WTC11 (cell line): ENCODE measurements at regions not wholly inside any gene's neighbourhood (a gene's known extent, or its start where the extent isn't known, plus 50 kb on each side); places are given as distances from the start of the nearest gene placed in this dataset.

Experiments used
- ATAC-seq: fragments of 200-7000 bp; cut with Tn5 transposase; 2 replicates; pipeline ENCODE4 v1.10.0; 2021; ENCODE audit warnings: mild to moderate bottlenecking, moderate library complexity
- CTCF ChIA-PET: fragments of 300-600 bp; sonication (Branson Sonifier 250); formaldehyde crosslinking; loops from one replicate; lab custom pipeline; 2021; ENCODE audit warnings: antibody characterized with exemption; lab: Charles Lee
- POLR2A ChIA-PET: fragments of 350-600 bp; sonication (Branson Sonifier 250); formaldehyde crosslinking; loops from one replicate; lab custom pipeline; 2021; ENCODE audit warnings: antibody characterized with exemption; lab: Charles Lee
- DNase-seq: peaks from one replicate; pipeline ENCODE4 v3.0.0; 2021; ENCODE audit warnings: low spot score
- H3K27ac Mint-ChIP-seq: 2 replicates; pipeline ENCODE4 v1.8.0; 2021; ENCODE audit warnings: mixed read lengths
- H3K27me3 Mint-ChIP-seq: 2 replicates; pipeline ENCODE4 v1.8.0; 2021; ENCODE audit warnings: low read depth, mild to moderate bottlenecking, moderate library complexity, mixed read lengths
- H3K36me3 Mint-ChIP-seq: 2 replicates; pipeline ENCODE4 v1.8.0; 2021; ENCODE audit warnings: mixed read lengths
- H3K4me1 Mint-ChIP-seq: 2 replicates; pipeline ENCODE4 v1.8.0; 2022; ENCODE audit warnings: mixed read lengths
- H3K4me3 Mint-ChIP-seq: 2 replicates; pipeline ENCODE4 v1.8.0; 2021; ENCODE audit warnings: mild to moderate bottlenecking, moderate library complexity, mixed read lengths
- H3K9me3 Mint-ChIP-seq: 2 replicates; pipeline ENCODE4 v1.8.0; 2021; ENCODE audit warnings: mixed read lengths
- ATF1 ChIP-seq: sonication (generic); formaldehyde crosslinking; IDR thresholded peaks from 2 replicates; pipeline ENCODE4 v1.8.1; 2023; ENCODE audit warnings: mild to moderate bottlenecking, moderate library complexity, missing genetic modification reagents
- ATF2 ChIP-seq: sonication (generic); formaldehyde crosslinking; IDR thresholded peaks from 2 replicates; pipeline ENCODE4 v1.8.1; 2022; ENCODE audit warnings: low read depth, missing genetic modification reagents, borderline replicate concordance
- ATF3 ChIP-seq: sonication (generic); formaldehyde crosslinking; conservative IDR thresholded peaks from 2 replicates; pipeline ENCODE4 v1.8.1; 2022; ENCODE audit warnings: mild to moderate bottlenecking, missing genetic modification reagents
- E2F1 ChIP-seq: sonication (generic); formaldehyde crosslinking; IDR thresholded peaks from 2 replicates; pipeline ENCODE4 v1.8.0; 2022; ENCODE audit warnings: mild to moderate bottlenecking, missing genetic modification reagents
- EMX1 ChIP-seq: fragments of 250-450 bp; sonication (Bioruptor Pico); IDR thresholded peaks from 2 replicates; pipeline ENCODE4 v1.8.0; 2021; ENCODE audit warnings: mild to moderate bottlenecking
- ESRRA ChIP-seq: sonication (generic); formaldehyde crosslinking; IDR thresholded peaks from 2 replicates; pipeline ENCODE4 v1.8.1; 2022; ENCODE audit warnings: mild to moderate bottlenecking, missing genetic modification reagents, borderline replicate concordance
- FOXJ3 ChIP-seq: sonication (generic); formaldehyde crosslinking; IDR thresholded peaks from 2 replicates; pipeline ENCODE4 v1.9.0; 2021; ENCODE audit warnings: missing genetic modification reagents, mild to moderate bottlenecking, borderline replicate concordance
- FOXK1 ChIP-seq: sonication (generic); formaldehyde crosslinking; IDR thresholded peaks from 2 replicates; pipeline ENCODE4 v1.8.0; 2022; ENCODE audit warnings: mild to moderate bottlenecking, moderate library complexity, missing genetic modification reagents
- FOXP1 ChIP-seq: sonication (generic); formaldehyde crosslinking; IDR thresholded peaks from 2 replicates; pipeline ENCODE4 v1.8.0; 2022; ENCODE audit warnings: missing genetic modification reagents, mild to moderate bottlenecking, moderate library complexity, borderline replicate concordance
- JUN ChIP-seq: sonication (generic); formaldehyde crosslinking; IDR thresholded peaks from 2 replicates; pipeline ENCODE4 v1.8.0; 2023; ENCODE audit warnings: mild to moderate bottlenecking, missing genetic modification reagents
- NFYB ChIP-seq: sonication (generic); formaldehyde crosslinking; conservative IDR thresholded peaks from 2 replicates; pipeline ENCODE4 v1.8.0; 2022; ENCODE audit warnings: low read depth, missing genetic modification reagents
- NR2C2 ChIP-seq: sonication (generic); formaldehyde crosslinking; IDR thresholded peaks from 2 replicates; pipeline ENCODE4 v1.8.0; 2022; ENCODE audit warnings: mild to moderate bottlenecking, missing genetic modification reagents
- RELA ChIP-seq: sonication (generic); formaldehyde crosslinking; IDR thresholded peaks from 2 replicates; pipeline ENCODE4 v1.8.1; 2022; ENCODE audit warnings: missing genetic modification reagents, mild to moderate bottlenecking, borderline replicate concordance
- TEAD4 ChIP-seq: sonication (generic); formaldehyde crosslinking; IDR thresholded peaks from 2 replicates; pipeline ENCODE4 v1.8.0; 2022; ENCODE audit warnings: mild to moderate bottlenecking, missing genetic modification reagents
- TP53 ChIP-seq: sonication (generic); formaldehyde crosslinking; IDR thresholded peaks from 2 replicates; pipeline ENCODE4 v1.8.1; 2023; ENCODE audit warnings: mild to moderate bottlenecking, missing genetic modification reagents
- USF1 ChIP-seq: sonication (generic); formaldehyde crosslinking; IDR thresholded peaks from 2 replicates; pipeline ENCODE4 v1.8.0; 2022; ENCODE audit warnings: mild to moderate bottlenecking, missing genetic modification reagents

GRCh38 chr4:45566896-45567603 is 556.8 kb downstream of the GABRG1 start:
- no peak overlapping the region for H3K27ac Mint-ChIP-seq
- no peak for ATAC-seq
- H3K36me3 Mint-ChIP-seq: peaks cover 5% of the 10 kb centered on the region; the same call in 1 of the 2 replicates
- CTCF ChIA-PET: no interaction called here
- POLR2A ChIA-PET: no interaction called here
- no peaks in the 10 kb centered on the region for H3K27me3 Mint-ChIP-seq
- peaks cover 7% of the 10 kb centered on the region for H3K9me3 Mint-ChIP-seq
- TF ChIP-seq ATF3 (CRISPR knock-in tag) (no peak), FOXP1 (CRISPR knock-in tag) (no peak), TEAD4 (no peak), TP53 (CRISPR knock-in tag) (no peak), JUN (CRISPR knock-in tag) (no peak), ATF1 (CRISPR knock-in tag) (no peak), FOXJ3 (CRISPR knock-in tag) (no peak), ESRRA (CRISPR knock-in tag) (no peak)
- no peaks in the 10 kb centered on the region for H3K4me1 Mint-ChIP-seq
- no peak overlapping the region for H3K4me3 Mint-ChIP-seq
- DNase-seq: no peak

GRCh38 chr4:45554423-45554822 is 569.4 kb downstream of the GABRG1 start:
- ChIA-PET CTCF (no interaction called here), POLR2A (no interaction called here)
- TF ChIP-seq EMX1 (CRISPR knock-in tag) (no peak), USF1 (CRISPR knock-in tag) (no peak), ATF2 (CRISPR knock-in tag) (no peak), NFYB (CRISPR knock-in tag) (no peak)
- ATAC-seq (no peak), DNase-seq (no peak)
- H3K36me3 Mint-ChIP-seq: no peaks in the 10 kb centered on the region
- H3K4me1 Mint-ChIP-seq: peaks cover 19% of the 10 kb centered on the region
- H3K9me3 Mint-ChIP-seq: no peaks in the 10 kb centered on the region
- no peaks in the 10 kb centered on the region for H3K27me3 Mint-ChIP-seq
- H3K4me3 Mint-ChIP-seq: no peak overlapping the region
- no peak overlapping the region for H3K27ac Mint-ChIP-seq

GRCh38 chr4:45550766-45551366 is 573.0 kb downstream of the GABRG1 start:
- Mint-ChIP-seq H3K27ac (no peak overlapping the region), H3K27me3 (no peaks in the 10 kb centered on the region), H3K36me3 (no peaks in the 10 kb centered on the region), H3K9me3 (0 out of 2 replicates have a peak, but pooled peaks cover 5% of the 10 kb centered on the region)
- DNase-seq (no peak), ATAC-seq (no peak)
- ChIA-PET POLR2A (no interaction called here), CTCF (no interaction called here)
- no peak for TF ChIP-seq JUN (CRISPR knock-in tag)
- no peak for TF ChIP-seq E2F1 (CRISPR knock-in tag)
- TF ChIP-seq, all 79 proteins: peak for 0
- no peak overlapping the region for H3K4me3 Mint-ChIP-seq
- peaks cover 11% of the 10 kb centered on the region for H3K4me1 Mint-ChIP-seq

- ChIA-PET POLR2A (no interaction called here), CTCF (no interaction called here)
- Mint-ChIP-seq H3K27ac (no peak overlapping the region), H3K4me3 (no peak overlapping the region), H3K36me3 (peaks cover 17% of the 10 kb centered on the region), H3K27me3 (no peaks in the 10 kb centered on the region; the same call in 1 of the 2 replicates), H3K4me1 (no peaks in the 10 kb centered on the region), H3K9me3 (peaks cover 61% of the 10 kb centered on the region)
- ATAC-seq (no peak), DNase-seq (no peak)
- no peak for TF ChIP-seq RELA (CRISPR knock-in tag)
- TF ChIP-seq NR2C2 (CRISPR knock-in tag): no peak
- no peak for TF ChIP-seq FOXK1 (CRISPR knock-in tag)
These were observed 584.6 kb downstream of the GABRG1 start for GRCh38 chr4:45539142-45539814.
